Nephron progenitor cell (in vitro differentiated cells): ENCODE measurements at regions not wholly inside any gene's neighbourhood (a gene's known extent, or its start where the extent isn't known, plus 50 kb on each side); places are given as distances from the start of the nearest gene placed in this dataset.

Source experiments
- DNase-seq: peaks from one replicate; pipeline ENCODE4 v3.0.0; 2021
- H3K27ac Mint-ChIP-seq: 2 replicates; pipeline ENCODE4 v1.8.0; 2021; ENCODE audit warnings: mild to moderate bottlenecking, moderate library complexity, mixed read lengths
- H3K27me3 Mint-ChIP-seq: 2 replicates; pipeline ENCODE4 v1.8.0; 2021; ENCODE audit warnings: mild to moderate bottlenecking, low read depth, mixed read lengths; ENCODE audit not compliant: poor library complexity
- H3K36me3 Mint-ChIP-seq: 2 replicates; pipeline ENCODE4 v1.8.0; 2021; ENCODE audit warnings: low read depth, mixed read lengths
- H3K4me1 Mint-ChIP-seq: 2 replicates; pipeline ENCODE4 v1.8.0; 2021; ENCODE audit warnings: mixed read lengths
- H3K4me3 Mint-ChIP-seq: 2 replicates; pipeline ENCODE4 v1.8.0; 2021; ENCODE audit warnings: mild to moderate bottlenecking, moderate library complexity, mixed read lengths
- H3K9me3 Mint-ChIP-seq: 2 replicates; pipeline ENCODE4 v1.8.0; 2021; ENCODE audit warnings: mild to moderate bottlenecking, moderate library complexity, mixed read lengths
- TF ChIP-seq, protein P1 (sequence below): fragments of 200-600 bp; sonication (generic); IDR thresholded peaks from 2 replicates; pipeline ENCODE4 v1.5.0; 2021; ENCODE audit warnings: antibody characterized with exemption

DNA sequence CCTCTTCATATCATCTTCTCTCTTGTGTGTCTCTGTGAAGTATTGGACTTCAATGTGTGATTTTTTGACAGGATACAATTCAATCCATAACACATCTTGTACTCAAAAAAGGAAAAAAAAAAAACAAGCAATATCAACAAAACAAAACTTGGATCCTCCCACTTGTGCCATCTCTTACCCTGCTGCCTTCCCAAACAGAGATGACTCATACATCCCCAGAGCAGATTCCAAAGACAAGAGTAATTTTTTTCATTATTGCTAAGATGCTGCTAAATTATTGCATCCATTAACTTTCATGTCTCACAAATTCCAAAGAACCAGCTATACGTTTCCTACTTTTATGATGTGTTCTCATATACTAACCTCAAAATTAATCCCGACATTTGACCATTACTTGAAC is 479.2 kb downstream of the GBA3 start:
- Mint-ChIP-seq H3K36me3 (peaks cover 6% of the 10 kb centered on the region), H3K27ac (no peak overlapping the region), H3K27me3 (no peaks in the 10 kb centered on the region), H3K4me3 (no peak overlapping the region), H3K4me1 (no peaks in the 10 kb centered on the region), H3K9me3 (peaks cover 32% of the 10 kb centered on the region)
- DNase-seq = no peak
- TF ChIP-seq, protein P1, sequence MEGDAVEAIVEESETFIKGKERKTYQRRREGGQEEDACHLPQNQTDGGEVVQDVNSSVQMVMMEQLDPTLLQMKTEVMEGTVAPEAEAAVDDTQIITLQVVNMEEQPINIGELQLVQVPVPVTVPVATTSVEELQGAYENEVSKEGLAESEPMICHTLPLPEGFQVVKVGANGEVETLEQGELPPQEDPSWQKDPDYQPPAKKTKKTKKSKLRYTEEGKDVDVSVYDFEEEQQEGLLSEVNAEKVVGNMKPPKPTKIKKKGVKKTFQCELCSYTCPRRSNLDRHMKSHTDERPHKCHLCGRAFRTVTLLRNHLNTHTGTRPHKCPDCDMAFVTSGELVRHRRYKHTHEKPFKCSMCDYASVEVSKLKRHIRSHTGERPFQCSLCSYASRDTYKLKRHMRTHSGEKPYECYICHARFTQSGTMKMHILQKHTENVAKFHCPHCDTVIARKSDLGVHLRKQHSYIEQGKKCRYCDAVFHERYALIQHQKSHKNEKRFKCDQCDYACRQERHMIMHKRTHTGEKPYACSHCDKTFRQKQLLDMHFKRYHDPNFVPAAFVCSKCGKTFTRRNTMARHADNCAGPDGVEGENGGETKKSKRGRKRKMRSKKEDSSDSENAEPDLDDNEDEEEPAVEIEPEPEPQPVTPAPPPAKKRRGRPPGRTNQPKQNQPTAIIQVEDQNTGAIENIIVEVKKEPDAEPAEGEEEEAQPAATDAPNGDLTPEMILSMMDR = no peak

DNA sequence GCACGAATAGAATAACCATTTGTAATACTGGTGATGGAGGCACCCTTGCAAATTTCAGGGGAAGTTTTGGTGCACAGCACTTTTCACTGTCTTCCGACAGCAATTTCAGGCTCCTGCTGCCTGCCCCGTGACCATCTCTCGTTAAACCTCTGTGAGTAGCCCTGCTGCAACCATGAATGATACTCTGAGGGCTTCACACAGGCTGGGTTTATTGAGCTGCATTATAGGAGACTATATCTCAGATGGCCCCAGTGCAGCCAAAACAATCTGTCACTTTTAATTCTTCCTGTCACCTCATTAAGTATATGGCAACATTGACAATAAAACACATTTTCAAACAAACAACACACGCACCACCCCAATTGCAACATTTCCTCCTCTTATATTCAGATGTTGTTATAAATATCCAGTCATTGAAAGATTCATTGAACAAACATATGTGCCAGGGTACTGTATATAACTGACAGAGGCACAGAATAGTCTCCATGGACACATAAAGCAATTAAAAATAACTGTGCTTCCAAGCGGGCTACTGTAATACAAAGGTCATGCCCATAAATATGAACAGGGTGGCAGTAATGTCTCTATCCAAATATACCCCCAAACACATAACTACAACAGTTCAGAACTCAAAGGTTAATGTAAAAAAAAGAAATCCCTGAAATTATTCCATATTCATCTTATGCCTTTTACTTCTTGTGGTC is 477.0 kb downstream of the GBA3 start:
- TF ChIP-seq, protein P1 = no peak
- Mint-ChIP-seq H3K27ac (no peak overlapping the region), H3K36me3 (peaks cover 4% of the 10 kb centered on the region), H3K4me3 (no peak overlapping the region), H3K4me1 (no peaks in the 10 kb centered on the region), H3K9me3 (peaks cover 20% of the 10 kb centered on the region), H3K27me3 (no peaks in the 10 kb centered on the region)
- no peak for DNase-seq

DNA sequence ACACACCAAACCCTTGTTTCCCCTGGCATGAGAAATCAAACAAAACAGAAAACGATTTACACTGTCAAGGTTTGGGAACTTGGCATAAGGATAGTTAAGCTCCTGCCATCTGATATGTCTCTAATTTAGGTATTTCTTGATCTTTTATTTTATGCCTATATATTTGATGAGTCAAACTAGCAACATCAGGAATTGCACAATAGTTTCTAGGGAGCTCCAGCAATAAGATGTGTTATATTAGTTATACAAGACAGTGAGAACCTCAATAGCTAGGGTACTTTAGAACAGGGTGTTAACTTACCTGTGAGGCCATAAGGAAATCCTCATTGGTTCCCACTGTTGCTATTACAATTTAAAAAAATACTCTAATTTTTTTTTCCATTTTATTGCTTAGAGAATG is 474.2 kb downstream of the GBA3 start:
- Mint-ChIP-seq H3K27ac (no peak overlapping the region), H3K27me3 (no peaks in the 10 kb centered on the region), H3K4me3 (no peak overlapping the region), H3K9me3 (peaks cover 5% of the 10 kb centered on the region), H3K4me1 (no peaks in the 10 kb centered on the region), H3K36me3 (no peaks in the 10 kb centered on the region)
- TF ChIP-seq, protein P1 = no peak
- no peak for DNase-seq

DNA sequence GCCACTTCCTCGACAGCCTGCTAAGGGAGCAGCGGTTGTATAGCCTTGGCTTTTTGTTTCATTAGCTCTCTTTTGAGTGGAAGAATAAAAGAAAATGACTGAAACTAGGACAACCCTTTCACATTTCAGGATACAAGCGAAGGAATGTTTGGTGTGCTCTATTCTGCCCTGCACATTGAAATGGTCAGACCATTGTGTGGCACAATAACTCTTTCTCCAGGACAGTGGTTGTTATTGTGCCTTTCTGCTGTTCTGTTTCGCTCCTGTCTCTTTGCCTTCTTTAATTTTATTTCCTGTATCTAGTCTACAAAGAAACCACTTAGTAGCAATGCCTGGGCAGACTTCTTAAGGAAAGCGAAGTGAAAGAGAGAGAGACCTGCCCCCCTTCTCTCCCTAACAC is 473.7 kb downstream of the GBA3 start:
- H3K4me1 Mint-ChIP-seq = no peaks in the 10 kb centered on the region

DNA sequence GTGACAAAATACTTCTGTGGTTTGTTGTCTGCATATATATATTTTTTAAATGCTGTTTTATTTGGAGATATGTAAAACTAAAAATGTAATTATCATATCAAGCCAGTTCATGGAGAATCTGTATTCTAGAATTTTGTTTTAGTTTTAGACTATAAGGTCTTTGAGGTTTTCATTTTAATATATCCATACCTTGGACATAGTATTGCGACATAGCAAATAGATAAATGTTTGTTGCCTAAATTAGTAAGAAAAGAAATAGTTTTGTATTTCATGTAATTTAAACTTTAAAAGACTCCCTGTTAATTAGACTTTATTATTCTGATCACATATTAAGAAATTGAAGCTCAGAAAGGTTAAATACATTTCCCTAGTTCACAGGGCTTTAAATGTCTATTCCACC is 472.9 kb downstream of the GBA3 start:
- DNase-seq = no peak
- TF ChIP-seq, protein P1 = no peak
- Mint-ChIP-seq H3K4me3 (no peak overlapping the region), H3K36me3 (no peaks in the 10 kb centered on the region), H3K27me3 (no peaks in the 10 kb centered on the region), H3K9me3 (no peaks in the 10 kb centered on the region), H3K4me1 (no peaks in the 10 kb centered on the region), H3K27ac (no peak overlapping the region)

More for the DNA sequence above, 473.7 kb downstream of the GBA3 start:
- Mint-ChIP-seq H3K36me3 (no peaks in the 10 kb centered on the region), H3K9me3 (no peaks in the 10 kb centered on the region), H3K27me3 (no peaks in the 10 kb centered on the region), H3K4me3 (no peak overlapping the region), H3K27ac (no peak overlapping the region)
- TF ChIP-seq, protein P1 = no peak
- no peak for DNase-seq
